OCI-LY7 (cell line): ENCODE measurements at regions not wholly inside any gene's neighbourhood (a gene's known extent, or its start where the extent isn't known, plus 50 kb on each side); places are given as distances from the start of the nearest gene placed in this dataset.
"Not testable (repeated sequence)": the region's sequence is repeated elsewhere in the genome, so short reads cannot be mapped to it uniquely, and the experiment has no call there.

Source experiments
- BruUV-seq: library from RNA; stranded (reverse); fragments of 400-500 nt; replicated peaks from 2 replicates; lab custom pipeline; 2021; lab: Mats Ljungman, UMichigan
- CTCF ChIA-PET: fragments of 300-600 bp; sonication (Branson Sonifier 250); formaldehyde crosslinking; loops from one replicate; lab custom pipeline; 2022; ENCODE audit warnings: antibody characterized with exemption; ENCODE audit not compliant: unreplicated experiment; lab: Charles Lee
- POLR2A ChIA-PET: fragments of 300-600 bp; sonication (Branson Sonifier 250); formaldehyde crosslinking; loops from one replicate; lab custom pipeline; 2022; ENCODE audit warnings: antibody characterized with exemption; lab: Charles Lee
- DNase-seq: peaks from one replicate; pipeline ENCODE4 v3.0.0-alpha.2; 2015; ENCODE audit warnings: low spot score
- H2AFZ ChIP-seq: fragments of 200-600 bp; sonication (generic), shearing (Covaris generic); 2 replicates; pipeline ENCODE4 v1.6.1; 2014; ENCODE audit warnings: mild to moderate bottlenecking, antibody characterized with exemption, low read length, moderate library complexity
- H3K27ac ChIP-seq: fragments of 200-600 bp; sonication (generic); 2 replicates; pipeline ENCODE4 v1.5.1; 2014; ENCODE audit warnings: mixed run types, low read depth, mild to moderate bottlenecking, moderate library complexity, low read length, inconsistent platforms; ENCODE audit not compliant: poor library complexity, severe bottlenecking
- H3K36me3 ChIP-seq: fragments of 200-600 bp; sonication (generic); 2 replicates; pipeline ENCODE4 v1.6.1; 2014; ENCODE audit warnings: mild to moderate bottlenecking, antibody characterized with exemption, low read length, moderate library complexity, mixed read lengths; ENCODE audit not compliant: insufficient read depth
- H3K4me1 ChIP-seq: fragments of 200-600 bp; sonication (generic); 2 replicates; pipeline ENCODE4 v1.5.1; 2014; ENCODE audit warnings: mild to moderate bottlenecking, low read length; ENCODE audit not compliant: insufficient read depth, poor library complexity, severe bottlenecking
- H3K4me2 ChIP-seq: fragments of 200-600 bp; sonication (generic); 2 replicates; pipeline ENCODE4 v1.6.1; 2014; ENCODE audit warnings: mild to moderate bottlenecking, low read length
- H3K4me3 ChIP-seq: fragments of 200-600 bp; sonication (generic); 2 replicates; pipeline ENCODE4 v1.5.1; 2014; ENCODE audit warnings: mild to moderate bottlenecking, low read depth, low read length; ENCODE audit not compliant: poor library complexity, severe bottlenecking
- H3K79me2 ChIP-seq: fragments of 200-600 bp; sonication (generic); 2 replicates; pipeline ENCODE4 v1.6.1; 2016; ENCODE audit warnings: low read depth, mild to moderate bottlenecking, low read length, moderate library complexity, mixed read lengths; ENCODE audit not compliant: insufficient read depth
- H3K9me2 ChIP-seq: fragments of 200-600 bp; sonication (generic); 2 replicates; pipeline ENCODE4 v1.6.1; 2016; ENCODE audit warnings: mild to moderate bottlenecking, low read length, mixed read lengths; ENCODE audit not compliant: insufficient read depth
- H3K9me3 ChIP-seq: fragments of 200-600 bp; sonication (generic); 2 replicates; pipeline ENCODE4 v1.6.1; 2014; ENCODE audit warnings: mild to moderate bottlenecking, mixed run types, low read length, mixed read lengths
- H4K20me1 ChIP-seq: fragments of 200-600 bp; sonication (generic); 2 replicates; pipeline ENCODE4 v1.6.1; 2014; ENCODE audit warnings: mild to moderate bottlenecking, antibody characterized with exemption, low read length, moderate library complexity, mixed read lengths; ENCODE audit not compliant: insufficient read depth
- CTCF ChIP-seq: fragments of 200-600 bp; sonication (generic); conservative IDR thresholded peaks from 2 replicates; pipeline ENCODE4 v1.5.1; 2014; ENCODE audit warnings: mild to moderate bottlenecking, antibody characterized with exemption, low read length, moderate library complexity, mixed read lengths
- EZH2phosphoT487 ChIP-seq: fragments of 200-600 bp; sonication (generic); IDR thresholded peaks from 2 replicates; pipeline ENCODE4 v1.6.1; 2018; ENCODE audit warnings: low read depth, borderline replicate concordance, mild to moderate bottlenecking, mixed run types, antibody characterized with exemption, low read length, moderate library complexity, mixed read lengths
- intact Hi-C: fragments of 100-400 bp; cut with micrococcal nuclease; formaldehyde crosslinking; loops from one replicate; pipeline ENCODE4 v1.10.0; 2022; ENCODE audit not compliant: unreplicated experiment

GRCh38 chr1:148377045-148377444 is 106.1 kb downstream of the PPIAL4G start:
- H3K4me3 ChIP-seq, H3K4me2 ChIP-seq, H3K36me3 ChIP-seq, H3K9me3 ChIP-seq, H4K20me1 ChIP-seq, BruUV-seq, H2AFZ ChIP-seq, H3K9me2 ChIP-seq, intact Hi-C loops, POLR2A ChIA-PET, CTCF ChIA-PET, H3K79me2 ChIP-seq, DNase-seq, H3K27ac ChIP-seq: not testable (repeated sequence)
- H3K4me1 ChIP-seq: peaks cover 20% of the 10 kb centered on the region

GRCh38 chr1:148374101-148374500 is 109.0 kb downstream of the PPIAL4G start:
- Histone ChIP-seq H3K9me2 (no peaks in the 10 kb centered on the region), H3K9me3 (no peaks in the 10 kb centered on the region), H2AFZ (no peak overlapping the region), H3K36me3 (no peaks in the 10 kb centered on the region), H3K27ac (no peak overlapping the region), H3K4me1 (peaks cover 33% of the 10 kb centered on the region), H3K4me2 (no peak overlapping the region), H3K4me3 (no peak overlapping the region), H3K79me2 (no peaks in the 10 kb centered on the region), H4K20me1 (no peaks in the 10 kb centered on the region)
- intact Hi-C loops: loop anchor here (5.0 kb wide), 1 partner anchor 42 kb away; no protein-coding TSS in a partner anchor
- CTCF ChIA-PET: no interaction called here
- no TSS peak for BruUV-seq
- POLR2A ChIA-PET: no interaction called here
- no peak for TF ChIP-seq EZH2phosphoT487
- TF ChIP-seq CTCF: no peak
- DNase-seq: no peak

- H3K27ac ChIP-seq: no peak overlapping the region
- no peak overlapping the region for H3K4me2 ChIP-seq
- peaks cover 33% of the 10 kb centered on the region for H3K4me1 ChIP-seq
- H2AFZ ChIP-seq: peak overlapping the region; percentile 82
- H4K20me1 ChIP-seq: no peaks in the 10 kb centered on the region
- H3K4me3 ChIP-seq: no peak overlapping the region
- ChIA-PET CTCF (no interaction called here), POLR2A (interaction anchor here (0.7 kb wide), 1 partner anchor 37 kb away, joined by 3 read pairs; no protein-coding TSS in a partner anchor)
- BruUV-seq: no TSS peak
- intact Hi-C loops: loop anchor here (5.0 kb wide), 1 partner anchor 41 kb away; no protein-coding TSS in a partner anchor
- no peaks in the 10 kb centered on the region for H3K9me2 ChIP-seq
- no peak for DNase-seq
- no peaks in the 10 kb centered on the region for H3K36me3 ChIP-seq
- TF ChIP-seq EZH2phosphoT487 (no peak), CTCF (no peak)
- no peaks in the 10 kb centered on the region for H3K9me3 ChIP-seq
- H3K79me2 ChIP-seq: no peaks in the 10 kb centered on the region
Observed at GRCh38 chr1:148373192-148373925, 109.7 kb downstream of the PPIAL4G start.
